ENCODE measurements at regions not wholly inside any gene's neighbourhood (a gene's known extent, or its start where the extent isn't known, plus 50 kb on each side); places are given as distances from the start of the nearest gene placed in this dataset.

DNA sequence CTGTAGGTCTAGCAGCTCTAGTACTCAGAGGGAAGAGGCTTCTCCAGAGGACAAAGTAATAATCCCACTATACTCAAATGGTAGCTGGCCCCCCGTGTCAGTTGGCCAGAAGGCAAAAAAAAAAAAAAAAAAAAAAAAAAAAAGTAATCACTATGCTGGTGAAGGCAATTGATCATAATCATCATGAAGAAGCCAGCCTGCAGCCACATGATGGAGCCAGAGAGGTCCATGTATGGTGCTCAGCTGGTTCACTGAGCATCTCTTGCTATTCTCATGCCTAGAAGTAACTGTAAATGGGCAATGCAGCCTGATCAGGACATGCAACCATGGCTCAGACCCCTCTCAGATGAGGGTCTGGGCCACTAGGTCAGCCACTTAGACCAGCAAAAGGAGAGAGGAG lies 378.8 kb downstream of the MED13L start:
- no peak for DNase-seq (ENCODE audit: low spot score, unreplicated experiment)
- H3K36me3 Mint-ChIP-seq (ENCODE audit: insufficient read depth) = no peaks in the 10 kb centered on the region

GRCh38 chr12:115897729-115898128 lies 379.8 kb downstream of the MED13L start:
- H3K27me3 Mint-ChIP-seq = no peaks in the 10 kb centered on the region

More for the DNA sequence above, 378.8 kb downstream of the MED13L start:
- no peak overlapping the region for H3K27ac Mint-ChIP-seq
- H3K27me3 Mint-ChIP-seq = no peaks in the 10 kb centered on the region
- no peak overlapping the region for H3K4me3 Mint-ChIP-seq (ENCODE audit: low read depth)
- no peaks in the 10 kb centered on the region for H3K4me1 Mint-ChIP-seq (ENCODE audit: low read depth)
- TF ChIP-seq, protein P1, sequence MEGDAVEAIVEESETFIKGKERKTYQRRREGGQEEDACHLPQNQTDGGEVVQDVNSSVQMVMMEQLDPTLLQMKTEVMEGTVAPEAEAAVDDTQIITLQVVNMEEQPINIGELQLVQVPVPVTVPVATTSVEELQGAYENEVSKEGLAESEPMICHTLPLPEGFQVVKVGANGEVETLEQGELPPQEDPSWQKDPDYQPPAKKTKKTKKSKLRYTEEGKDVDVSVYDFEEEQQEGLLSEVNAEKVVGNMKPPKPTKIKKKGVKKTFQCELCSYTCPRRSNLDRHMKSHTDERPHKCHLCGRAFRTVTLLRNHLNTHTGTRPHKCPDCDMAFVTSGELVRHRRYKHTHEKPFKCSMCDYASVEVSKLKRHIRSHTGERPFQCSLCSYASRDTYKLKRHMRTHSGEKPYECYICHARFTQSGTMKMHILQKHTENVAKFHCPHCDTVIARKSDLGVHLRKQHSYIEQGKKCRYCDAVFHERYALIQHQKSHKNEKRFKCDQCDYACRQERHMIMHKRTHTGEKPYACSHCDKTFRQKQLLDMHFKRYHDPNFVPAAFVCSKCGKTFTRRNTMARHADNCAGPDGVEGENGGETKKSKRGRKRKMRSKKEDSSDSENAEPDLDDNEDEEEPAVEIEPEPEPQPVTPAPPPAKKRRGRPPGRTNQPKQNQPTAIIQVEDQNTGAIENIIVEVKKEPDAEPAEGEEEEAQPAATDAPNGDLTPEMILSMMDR (IDR thresholded peaks at IDR 0.05; ENCODE audit: unreplicated experiment) = no peak
- peaks cover 8% of the 10 kb centered on the region for H3K9me3 Mint-ChIP-seq (ENCODE audit: low read depth)

DNA sequence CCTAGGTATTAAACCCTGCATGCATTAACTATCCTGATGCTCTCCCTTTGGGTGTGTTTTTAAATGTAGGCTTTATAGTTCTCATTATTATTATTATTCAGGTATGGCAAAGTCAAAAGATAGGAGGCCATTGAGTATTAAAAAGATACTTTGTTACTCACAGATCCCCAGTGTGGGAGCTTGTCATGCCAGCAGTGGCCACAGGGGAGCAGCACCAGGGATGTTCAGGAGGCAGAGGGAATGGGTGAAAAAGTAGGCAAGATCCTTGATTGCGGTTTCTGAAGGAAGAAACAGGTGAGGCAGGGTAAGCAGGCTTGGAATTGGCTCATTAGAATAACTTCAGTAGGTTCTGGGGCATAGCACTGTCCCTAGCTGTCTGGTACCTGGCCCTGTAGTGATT lies 382.2 kb downstream of the MED13L start:
- TF ChIP-seq, protein P1 (IDR thresholded peaks at IDR 0.05; ENCODE audit: unreplicated experiment) = peak; percentile 44
- DNase-seq (ENCODE audit: low spot score, unreplicated experiment) = no peak

More at GRCh38 chr12:115897729-115898128, 379.8 kb downstream of the MED13L start:
- no peak for DNase-seq (ENCODE audit: low spot score, unreplicated experiment)
- H3K4me1 Mint-ChIP-seq (ENCODE audit: low read depth) = no peaks in the 10 kb centered on the region
- H3K9me3 Mint-ChIP-seq (ENCODE audit: low read depth) = peaks cover 5% of the 10 kb centered on the region
- H3K4me3 Mint-ChIP-seq (ENCODE audit: low read depth) = no peak overlapping the region
- H3K27ac Mint-ChIP-seq = no peak overlapping the region
- no peaks in the 10 kb centered on the region for H3K36me3 Mint-ChIP-seq (ENCODE audit: insufficient read depth)
- TF ChIP-seq, protein P1 (IDR thresholded peaks at IDR 0.05; ENCODE audit: unreplicated experiment) = no peak

DNA sequence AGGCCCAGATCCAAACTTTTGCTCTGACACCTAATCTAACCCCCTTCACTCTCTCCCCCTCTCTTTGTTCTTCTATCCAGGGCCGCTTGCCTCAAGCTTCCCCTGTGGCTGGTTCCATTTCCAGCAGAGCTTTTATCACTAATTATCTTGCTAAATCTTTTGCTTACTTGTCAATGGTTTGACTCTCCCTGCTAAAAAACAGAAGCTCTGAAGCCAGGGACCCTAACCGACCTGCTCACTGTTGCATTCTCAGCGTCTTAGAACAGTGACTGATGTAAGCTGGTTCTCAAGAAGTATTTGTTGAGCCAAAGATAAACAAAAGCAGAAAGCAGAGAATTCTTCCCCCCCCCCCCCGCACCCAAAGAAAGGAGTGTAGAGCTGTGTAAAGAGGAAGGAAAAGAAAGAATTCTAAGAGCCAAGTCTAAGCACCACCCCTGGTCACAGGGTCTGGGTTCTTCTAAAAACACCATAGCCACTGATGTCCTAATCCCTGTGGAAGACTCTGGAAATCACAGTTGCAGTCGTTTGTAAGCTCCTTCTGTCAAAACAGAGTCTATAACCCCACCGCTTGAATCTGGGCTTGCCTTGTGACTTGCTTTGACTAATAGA lies 385.8 kb downstream of the MED13L start:
- Mint-ChIP-seq H3K27me3 (no peaks in the 10 kb centered on the region), H3K4me1 (ENCODE audit: low read depth) (peaks cover 6% of the 10 kb centered on the region), H3K9me3 (ENCODE audit: low read depth) (peaks cover 5% of the 10 kb centered on the region), H3K4me3 (ENCODE audit: low read depth) (no peak overlapping the region), H3K36me3 (ENCODE audit: insufficient read depth) (no peaks in the 10 kb centered on the region), H3K27ac (peak overlapping the region; percentile 89)
- no peak for DNase-seq (ENCODE audit: low spot score, unreplicated experiment)
- TF ChIP-seq, protein P1 (IDR thresholded peaks at IDR 0.05; ENCODE audit: unreplicated experiment) = no peak

More for the DNA sequence above, 382.2 kb downstream of the MED13L start:
- Mint-ChIP-seq H3K4me3 (ENCODE audit: low read depth) (no peak overlapping the region), H3K27me3 (no peaks in the 10 kb centered on the region), H3K4me1 (ENCODE audit: low read depth) (peaks cover 6% of the 10 kb centered on the region), H3K36me3 (ENCODE audit: insufficient read depth) (no peaks in the 10 kb centered on the region), H3K27ac (no peak overlapping the region), H3K9me3 (ENCODE audit: low read depth) (peaks cover 5% of the 10 kb centered on the region)

DNA sequence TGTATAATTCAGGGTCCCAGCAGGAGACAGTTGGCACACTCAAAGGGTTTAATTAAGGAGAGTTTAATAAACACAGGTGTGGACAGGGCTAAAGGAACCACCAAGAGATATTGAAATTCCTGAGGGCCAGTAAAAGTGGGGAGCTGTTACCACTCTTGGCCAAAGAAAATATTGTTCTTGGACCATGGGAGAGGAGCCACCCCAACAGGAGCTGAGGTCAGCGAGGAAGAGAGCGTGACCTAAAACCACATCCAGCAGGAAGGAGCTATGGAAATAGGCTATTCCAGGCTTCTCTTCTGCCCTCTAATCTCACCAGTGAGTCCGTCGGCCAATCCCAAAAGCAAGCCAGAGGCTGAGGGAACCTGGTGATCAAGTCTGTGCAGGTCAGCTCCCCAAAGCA lies 390.8 kb downstream of the MED13L start:
- Mint-ChIP-seq H3K9me3 (ENCODE audit: low read depth) (no peaks in the 10 kb centered on the region), H3K27me3 (no peaks in the 10 kb centered on the region)

More for the DNA sequence above, 390.8 kb downstream of the MED13L start:
- no peak for DNase-seq (ENCODE audit: low spot score, unreplicated experiment)
- H3K4me3 Mint-ChIP-seq (ENCODE audit: low read depth) = no peak overlapping the region
- peaks cover 19% of the 10 kb centered on the region for H3K4me1 Mint-ChIP-seq (ENCODE audit: low read depth)
- no peaks in the 10 kb centered on the region for H3K36me3 Mint-ChIP-seq (ENCODE audit: insufficient read depth)
- no peak overlapping the region for H3K27ac Mint-ChIP-seq
- TF ChIP-seq, protein P1 (IDR thresholded peaks at IDR 0.05; ENCODE audit: unreplicated experiment) = no peak
